Activated naive CD8-positive, alpha-beta T cell treated with anti-CD3 and anti-CD28 coated beads, Interleukin-2, amount 10 ng/mL, durations not matched to agents 7 days and 5 days (primary cell): ENCODE measurements at regions not wholly inside any gene's neighbourhood (a gene's known extent, or its start where the extent isn't known, plus 50 kb on each side); places are given as distances from the start of the nearest gene placed in this dataset.
"Not testable (repeated sequence)": the region's sequence is repeated elsewhere in the genome, so short reads cannot be mapped to it uniquely, and the experiment has no call there.

Source experiments
- ATAC-seq: fragments of 150-1000 bp; cut with Tn5 transposase; one replicate; pipeline ENCODE4 v1.10.0; 2021; ENCODE audit warnings: low read depth, moderate library complexity
- POLR2A ChIA-PET: fragments of 350-600 bp; sonication (Branson Sonifier 250); formaldehyde crosslinking; loops from one replicate; lab custom pipeline; 2021; ENCODE audit warnings: antibody characterized with exemption; lab: Charles Lee
- DNase-seq: peaks from one replicate; pipeline ENCODE4 v3.0.0; 2021
- H3K27ac Mint-ChIP-seq: one replicate; pipeline ENCODE4 v1.8.0; 2022; ENCODE audit warnings: mild to moderate bottlenecking, mixed read lengths
- H3K27me3 Mint-ChIP-seq: one replicate; pipeline ENCODE4 v1.8.0; 2022; ENCODE audit warnings: mild to moderate bottlenecking, moderate library complexity, mixed read lengths
- H3K36me3 Mint-ChIP-seq: one replicate; pipeline ENCODE4 v1.8.0; 2021; ENCODE audit warnings: mild to moderate bottlenecking, mixed read lengths
- H3K4me1 Mint-ChIP-seq: one replicate; pipeline ENCODE4 v1.8.0; 2021; ENCODE audit warnings: mixed read lengths
- H3K4me3 Mint-ChIP-seq: one replicate; pipeline ENCODE4 v1.8.0; 2022; ENCODE audit warnings: mild to moderate bottlenecking, moderate library complexity, mixed read lengths
- H3K9me3 Mint-ChIP-seq: one replicate; pipeline ENCODE4 v1.8.0; 2021; ENCODE audit warnings: mixed read lengths

GRCh38 chr1:14253676-14254075 lies 344.8 kb upstream of the KAZN start:
- no peaks in the 10 kb centered on the region for H3K9me3 Mint-ChIP-seq

GRCh38 chr1:14254251-14254650 lies 344.2 kb upstream of the KAZN start:
- H3K36me3 Mint-ChIP-seq = no peaks in the 10 kb centered on the region
- ATAC-seq (no peak), DNase-seq (no peak)
- POLR2A ChIA-PET = no interaction called here
- no peaks in the 10 kb centered on the region for H3K9me3 Mint-ChIP-seq
- H3K4me1 Mint-ChIP-seq = no peaks in the 10 kb centered on the region
- H3K27ac Mint-ChIP-seq = no peak overlapping the region
- H3K4me3 Mint-ChIP-seq = no peak overlapping the region
- peaks cover 4% of the 10 kb centered on the region for H3K27me3 Mint-ChIP-seq

More at GRCh38 chr1:14253676-14254075, 344.8 kb upstream of the KAZN start:
- ATAC-seq (no peak), DNase-seq (no peak)
- Mint-ChIP-seq H3K36me3 (no peaks in the 10 kb centered on the region), H3K27me3 (peaks cover 4% of the 10 kb centered on the region), H3K4me1 (no peaks in the 10 kb centered on the region), H3K4me3 (no peak overlapping the region), H3K27ac (no peak overlapping the region)
- POLR2A ChIA-PET = no interaction called here

GRCh38 chr1:14255233-14255632 lies 343.3 kb upstream of the KAZN start:
- POLR2A ChIA-PET = no interaction called here

GRCh38 chr1:14255711-14256110 lies 342.8 kb upstream of the KAZN start:
- DNase-seq (no peak), ATAC-seq (no peak)
- H3K36me3 Mint-ChIP-seq = no peaks in the 10 kb centered on the region
- no peak overlapping the region for H3K27ac Mint-ChIP-seq
- H3K4me1 Mint-ChIP-seq = no peaks in the 10 kb centered on the region
- H3K27me3 Mint-ChIP-seq = peaks cover 4% of the 10 kb centered on the region
- POLR2A ChIA-PET = no interaction called here
- no peaks in the 10 kb centered on the region for H3K9me3 Mint-ChIP-seq
- H3K4me3 Mint-ChIP-seq = no peak overlapping the region

More at GRCh38 chr1:14255233-14255632, 343.3 kb upstream of the KAZN start:
- peaks cover 4% of the 10 kb centered on the region for H3K27me3 Mint-ChIP-seq
- ATAC-seq (no peak), DNase-seq (no peak)
- H3K4me1 Mint-ChIP-seq = no peaks in the 10 kb centered on the region
- no peaks in the 10 kb centered on the region for H3K36me3 Mint-ChIP-seq
- H3K27ac Mint-ChIP-seq = no peak overlapping the region
- no peak overlapping the region for H3K4me3 Mint-ChIP-seq
- no peaks in the 10 kb centered on the region for H3K9me3 Mint-ChIP-seq

GRCh38 chr1:14259191-14259757 lies 339.2 kb upstream of the KAZN start:
- DNase-seq (no peak), ATAC-seq (no peak)
- POLR2A ChIA-PET = no interaction called here
- no peaks in the 10 kb centered on the region for H3K4me1 Mint-ChIP-seq
- no peaks in the 10 kb centered on the region for H3K36me3 Mint-ChIP-seq
- H3K4me3 Mint-ChIP-seq = no peak overlapping the region
- no peak overlapping the region for H3K27ac Mint-ChIP-seq
- H3K9me3 Mint-ChIP-seq = no peaks in the 10 kb centered on the region
- H3K27me3 Mint-ChIP-seq = peaks cover 6% of the 10 kb centered on the region

GRCh38 chr1:14260480-14260879 lies 338.0 kb upstream of the KAZN start:
- no peak overlapping the region for H3K4me3 Mint-ChIP-seq
- no peaks in the 10 kb centered on the region for H3K9me3 Mint-ChIP-seq
- H3K27ac Mint-ChIP-seq = no peak overlapping the region
- no peaks in the 10 kb centered on the region for H3K36me3 Mint-ChIP-seq
- POLR2A ChIA-PET = no interaction called here
- ATAC-seq (no peak), DNase-seq (no peak)
- H3K4me1 Mint-ChIP-seq = no peaks in the 10 kb centered on the region
- peaks cover 6% of the 10 kb centered on the region for H3K27me3 Mint-ChIP-seq

- no peak overlapping the region for H3K27ac Mint-ChIP-seq
- DNase-seq (no peak), ATAC-seq (no peak)
- H3K9me3 Mint-ChIP-seq = no peaks in the 10 kb centered on the region
- POLR2A ChIA-PET = no interaction called here
- H3K4me3 Mint-ChIP-seq = no peak overlapping the region
- H3K4me1 Mint-ChIP-seq = no peaks in the 10 kb centered on the region
- peaks cover 2% of the 10 kb centered on the region for H3K27me3 Mint-ChIP-seq
- H3K36me3 Mint-ChIP-seq = no peaks in the 10 kb centered on the region
Measured at GRCh38 chr1:14261395-14261794, 337.1 kb upstream of the KAZN start.

DNA sequence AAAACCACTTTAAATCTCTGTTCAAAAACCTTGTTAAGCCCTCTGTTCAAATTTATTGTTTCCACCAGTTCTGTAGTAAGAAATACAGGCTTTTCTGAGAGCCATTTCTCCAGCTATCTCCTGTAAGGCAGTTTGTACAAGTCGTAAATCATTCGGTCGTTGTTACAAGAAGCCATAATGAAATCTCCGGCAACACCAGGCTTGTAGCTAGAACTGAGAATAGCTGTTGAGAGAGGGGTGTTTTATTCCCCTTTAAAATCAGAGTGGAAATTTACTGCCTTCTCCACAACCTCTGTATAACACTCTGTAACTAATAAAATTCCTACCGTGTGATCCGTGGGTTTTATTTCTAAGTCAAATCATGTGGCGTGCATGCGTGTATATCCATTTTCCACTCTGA lies 335.8 kb upstream of the KAZN start:
- POLR2A ChIA-PET = no interaction called here
- DNase-seq = no peak
- H3K4me1 Mint-ChIP-seq = no peaks in the 10 kb centered on the region

GRCh38 chr1:14263225-14263624 lies 335.3 kb upstream of the KAZN start:
- POLR2A ChIA-PET = no interaction called here
- DNase-seq (no peak), ATAC-seq (no peak)
- H3K36me3 Mint-ChIP-seq = no peaks in the 10 kb centered on the region
- H3K9me3 Mint-ChIP-seq = no peaks in the 10 kb centered on the region
- H3K27me3 Mint-ChIP-seq = peaks cover 2% of the 10 kb centered on the region
- no peak overlapping the region for H3K27ac Mint-ChIP-seq
- H3K4me1 Mint-ChIP-seq = no peaks in the 10 kb centered on the region
- H3K4me3 Mint-ChIP-seq = no peak overlapping the region

More for the DNA sequence above, 335.8 kb upstream of the KAZN start:
- ATAC-seq = no peak
- peaks cover 2% of the 10 kb centered on the region for H3K27me3 Mint-ChIP-seq
- H3K4me3 Mint-ChIP-seq = no peak overlapping the region
- H3K36me3 Mint-ChIP-seq = no peaks in the 10 kb centered on the region
- H3K9me3 Mint-ChIP-seq = no peaks in the 10 kb centered on the region
- H3K27ac Mint-ChIP-seq = no peak overlapping the region

GRCh38 chr1:14263671-14264070 lies 334.8 kb upstream of the KAZN start:
- H3K27ac Mint-ChIP-seq = no peak overlapping the region
- no peak for DNase-seq
- POLR2A ChIA-PET = no interaction called here
- H3K9me3 Mint-ChIP-seq = no peaks in the 10 kb centered on the region
- ATAC-seq = no peak
- H3K4me3 Mint-ChIP-seq = no peak overlapping the region
- no peaks in the 10 kb centered on the region for H3K36me3 Mint-ChIP-seq
- H3K27me3 Mint-ChIP-seq = peaks cover 2% of the 10 kb centered on the region
- no peaks in the 10 kb centered on the region for H3K4me1 Mint-ChIP-seq

DNA sequence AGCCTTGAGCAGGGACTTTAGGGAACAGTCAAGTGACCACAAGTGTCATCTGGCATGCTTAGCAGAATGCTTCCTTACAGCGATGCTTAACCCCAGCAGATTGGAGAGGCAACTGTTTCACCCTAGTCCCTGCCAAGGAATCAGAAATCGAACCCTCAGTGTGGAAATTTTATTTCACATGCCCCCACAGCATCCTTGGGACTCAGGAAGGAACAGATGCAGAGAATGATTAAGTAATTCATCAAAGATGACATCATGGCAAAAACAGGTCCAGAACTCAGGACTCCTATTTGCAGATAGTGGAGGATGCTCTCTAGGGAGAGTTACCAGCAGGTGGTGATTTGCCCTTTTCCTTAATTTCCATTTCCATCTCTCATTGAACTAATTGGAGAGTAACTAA lies 333.0 kb upstream of the KAZN start:
- H3K27ac Mint-ChIP-seq = no peak overlapping the region
- no peaks in the 10 kb centered on the region for H3K36me3 Mint-ChIP-seq
- DNase-seq (no peak), ATAC-seq (no peak)
- H3K4me1 Mint-ChIP-seq = no peaks in the 10 kb centered on the region
- peaks cover 2% of the 10 kb centered on the region for H3K27me3 Mint-ChIP-seq
- POLR2A ChIA-PET = no interaction called here
- H3K4me3 Mint-ChIP-seq = no peak overlapping the region
- no peaks in the 10 kb centered on the region for H3K9me3 Mint-ChIP-seq

- no peaks in the 10 kb centered on the region for H3K4me1 Mint-ChIP-seq
- H3K36me3 Mint-ChIP-seq = no peaks in the 10 kb centered on the region
- POLR2A ChIA-PET = no interaction called here
- no peak overlapping the region for H3K4me3 Mint-ChIP-seq
- peaks cover 1% of the 10 kb centered on the region for H3K9me3 Mint-ChIP-seq
- no peak overlapping the region for H3K27ac Mint-ChIP-seq
- ATAC-seq (no peak), DNase-seq (no peak)
- H3K27me3 Mint-ChIP-seq = no peaks in the 10 kb centered on the region
Measured at GRCh38 chr1:14267991-14268390, 330.5 kb upstream of the KAZN start.

GRCh38 chr1:14270821-14271220 lies 327.7 kb upstream of the KAZN start:
- Mint-ChIP-seq H3K4me3 (no peak overlapping the region), H3K27ac (no peak overlapping the region), H3K36me3 (no peaks in the 10 kb centered on the region), H3K9me3 (peaks cover 1% of the 10 kb centered on the region), H3K4me1 (no peaks in the 10 kb centered on the region), H3K27me3 (no peaks in the 10 kb centered on the region)
- POLR2A ChIA-PET = no interaction called here
- ATAC-seq = no peak
- no peak for DNase-seq

DNA sequence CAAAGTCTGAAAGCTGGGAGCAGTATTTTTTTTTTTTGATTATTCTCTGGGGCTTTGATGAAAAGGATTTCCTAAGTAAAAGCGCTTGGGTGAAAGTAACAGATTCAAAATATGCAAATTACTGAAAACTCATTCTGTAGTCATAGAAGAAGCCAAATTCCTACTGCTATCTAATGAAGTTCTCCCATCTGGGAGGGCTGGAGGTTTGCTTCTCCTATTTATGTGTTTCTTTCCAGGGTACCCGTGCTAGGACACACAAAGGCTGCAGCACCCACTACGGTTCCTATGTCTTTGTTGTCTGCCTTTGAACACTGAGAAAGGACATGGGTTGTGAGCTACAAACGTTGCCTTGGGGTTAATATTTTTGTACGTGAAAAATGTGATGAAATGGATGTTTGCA lies 324.7 kb upstream of the KAZN start:
- no peak overlapping the region for H3K4me3 Mint-ChIP-seq

GRCh38 chr1:14279891-14280290 lies 318.6 kb upstream of the KAZN start:
- H3K9me3 Mint-ChIP-seq, ATAC-seq, H3K4me3 Mint-ChIP-seq, H3K4me1 Mint-ChIP-seq, H3K27me3 Mint-ChIP-seq, DNase-seq, H3K36me3 Mint-ChIP-seq, H3K27ac Mint-ChIP-seq, POLR2A ChIA-PET: not testable (repeated sequence)

More for the DNA sequence above, 324.7 kb upstream of the KAZN start:
- DNase-seq (no peak), ATAC-seq (no peak)
- H3K9me3 Mint-ChIP-seq = peaks cover 1% of the 10 kb centered on the region
- POLR2A ChIA-PET = no interaction called here
- no peaks in the 10 kb centered on the region for H3K27me3 Mint-ChIP-seq
- no peak overlapping the region for H3K27ac Mint-ChIP-seq
- H3K4me1 Mint-ChIP-seq = no peaks in the 10 kb centered on the region
- no peaks in the 10 kb centered on the region for H3K36me3 Mint-ChIP-seq
